Esophagus squamous epithelium (tissue), 4 donors: ENCODE measurements at regions not wholly inside any gene's neighbourhood (a gene's known extent, or its start where the extent isn't known, plus 50 kb on each side); places are given as distances from the start of the nearest gene placed in this dataset.
"Not testable (repeated sequence)": the region's sequence is repeated elsewhere in the genome, so short reads cannot be mapped to it uniquely, and the experiment has no call there.

Source experiments
- CTCF ChIP-seq, 6 experiments: fragments of 450-650 bp in 4 of 6; fragments of 200-600 bp in 2 of 6; sonication (generic) in 2 of 6; IDR thresholded peaks; one replicate each; pipeline ENCODE4 v1.5.1; 2016 to 2019; ENCODE audit warnings: antibody characterized with exemption in 6 of 6, mild to moderate bottlenecking in 4 of 6, moderate library complexity in 4 of 6
- POLR2A ChIP-seq, 4 donors: fragments of 450-650 bp; IDR thresholded peaks; one replicate each; pipeline ENCODE4 v1.6.1; 2017; ENCODE audit warnings: antibody characterized with exemption in 4 of 4, mild to moderate bottlenecking in 4 of 4, moderate library complexity in 3 of 4

GRCh38 chr1:233764304-233764703, 140.2 kb upstream of the SLC35F3 start:
- not testable (repeated sequence) for TF ChIP-seq CTCF, POLR2A (IDR thresholded peaks at IDR 0.05)
